GM12878 (cell line): ENCODE measurements at regions not wholly inside any gene's neighbourhood (a gene's known extent, or its start where the extent isn't known, plus 50 kb on each side); places are given as distances from the start of the nearest gene placed in this dataset.
"Not testable (repeated sequence)": the region's sequence is repeated elsewhere in the genome, so short reads cannot be mapped to it uniquely, and the experiment has no call there.

Source experiments
- ATAC-seq: fragments of 200-7000 bp; cut with Tn5 transposase; 3 replicates; pipeline ENCODE4 v1.9.1; 2020; ENCODE audit warnings: mild to moderate bottlenecking, moderate library complexity
- BruUV-seq: library from RNA; stranded (reverse); fragments of 400-500 nt; replicated peaks from 2 replicates; lab custom pipeline; 2021; lab: Mats Ljungman, UMichigan
- CTCF ChIA-PET: fragments of 300-600 bp; sonication (Branson Sonifier 250); formaldehyde crosslinking; extraction: SDS; loops from one replicate; lab custom pipeline; 2021; ENCODE audit warnings: inconsistent platforms; lab: Yijun Ruan, JAX
- POLR2A ChIA-PET: fragments of 350-600 bp; formaldehyde crosslinking; extraction: SDS; loops from one replicate; lab custom pipeline; 2021; ENCODE audit warnings: inconsistent platforms; lab: Charles Lee
- RAD21 ChIA-PET: fragments of 300-600 bp; sonication (Branson Sonifier 250); formaldehyde crosslinking; loops from one replicate; lab custom pipeline; 2023; ENCODE audit warnings: antibody characterized with exemption; ENCODE audit not compliant: unreplicated experiment; lab: Charles Lee
- SMC1A ChIA-PET: fragments of 300-600 bp; sonication (Branson Sonifier 250); formaldehyde crosslinking; loops from one replicate; lab custom pipeline; 2023; ENCODE audit not compliant: unreplicated experiment, uncharacterized antibody; lab: Charles Lee
- DNase-seq: peaks from one replicate; pipeline ENCODE4 v3.0.0-alpha.2; 2011; ENCODE audit warnings: low read depth, low spot score
- FAIRE-seq: peaks from 3 replicates; lab custom pipeline; 2011; peaks lifted over from hg19 to GRCh38; lab: Jason Lieb, UNC
- H2AFZ ChIP-seq: 2 replicates; pipeline ENCODE4 v1.6.0; 2011; ENCODE audit warnings: low read depth, low read length, control low read depth; ENCODE audit not compliant: control insufficient read depth
- H3K27ac ChIP-seq: 2 replicates; pipeline ENCODE4 v1.5.1; 2011; ENCODE audit warnings: control low read depth; ENCODE audit not compliant: control insufficient read depth, insufficient read depth
- H3K27me3 ChIP-seq, 2 experiments: replicated peaks in 1 of 2; 2 replicates each; pipeline versions ENCODE4 v1.6.0 to v1.6.1; 2011; ENCODE audit warnings: low read length in 1 of 2; ENCODE audit not compliant: control insufficient read depth in 2 of 2, insufficient read depth in 2 of 2
- H3K36me3 ChIP-seq, 2 experiments: 2 replicates each; pipeline ENCODE4 v1.5.1; 2011; ENCODE audit warnings: low read length in 1 of 2; ENCODE audit not compliant: control insufficient read depth in 2 of 2, insufficient read depth in 2 of 2
- H3K4me1 ChIP-seq: 2 replicates; pipeline ENCODE4 v1.6.1; 2011; ENCODE audit warnings: mild to moderate bottlenecking, low read length, moderate library complexity, mixed read lengths; ENCODE audit not compliant: control insufficient read depth, insufficient read depth
- H3K4me2 ChIP-seq: 2 replicates; pipeline ENCODE4 v1.6.0; 2011; ENCODE audit warnings: control low read depth; ENCODE audit not compliant: control insufficient read depth, insufficient read depth
- H3K4me3 ChIP-seq: fragments of 200-600 bp; sonication (generic); 2 replicates; pipeline ENCODE4 v1.5.1; 2016
- H3K79me2 ChIP-seq: 2 replicates; pipeline ENCODE4 v1.6.0; 2011; ENCODE audit warnings: low read length; ENCODE audit not compliant: control insufficient read depth, insufficient read depth
- H3K9ac ChIP-seq: 2 replicates; pipeline ENCODE4 v1.8.0; 2011; ENCODE audit warnings: low read length, control low read depth, mixed read lengths; ENCODE audit not compliant: control insufficient read depth, insufficient read depth
- H3K9me3 ChIP-seq: replicated peaks from 3 replicates; pipeline ENCODE4 v1.5.1; 2011; ENCODE audit warnings: mild to moderate bottlenecking, low read length; ENCODE audit not compliant: control insufficient read depth, insufficient read depth
- H4K20me1 ChIP-seq: 2 replicates; pipeline ENCODE4 v1.6.0; 2011; ENCODE audit not compliant: control insufficient read depth, insufficient read depth
- CEBPZ ChIP-seq: fragments of 150-350 bp; IDR thresholded peaks from 2 replicates; pipeline ENCODE4 v1.6.1; 2016; ENCODE audit warnings: low read depth, low read length
- CHD4 ChIP-seq: fragments of 200-600 bp; sonication (generic); IDR thresholded peaks from 2 replicates; pipeline ENCODE4 v1.6.1; 2016; ENCODE audit warnings: mild to moderate bottlenecking
- KAT2A ChIP-seq: conservative IDR thresholded peaks from 2 replicates; pipeline ENCODE4 v1.6.1; 2011; ENCODE audit warnings: low read depth, low read length; ENCODE audit not compliant: control insufficient read depth
- MXI1 ChIP-seq: fragments of 150-350 bp; IDR thresholded peaks from 2 replicates; pipeline ENCODE4 v1.6.1; 2011; ENCODE audit warnings: low read depth, mild to moderate bottlenecking, inconsistent platforms, low read length, improper control_type of control experiment
- SREBF2 ChIP-seq: IDR thresholded peaks from 2 replicates; pipeline ENCODE4 v1.6.1; 2012; ENCODE audit warnings: mild to moderate bottlenecking, low read length
- TCF12 ChIP-seq: IDR thresholded peaks from 2 replicates; pipeline ENCODE4 v1.6.1; 2011; ENCODE audit warnings: low read depth, mild to moderate bottlenecking, low read length
- WRNIP1 ChIP-seq: IDR thresholded peaks from 2 replicates; pipeline ENCODE4 v1.6.1; 2011; ENCODE audit warnings: low read depth, low read length, improper control_type of control experiment, borderline replicate concordance
- ZNF274 ChIP-seq: IDR thresholded peaks from one replicate; pipeline ENCODE4 v1.8.0; 2011; ENCODE audit not compliant: insufficient read length, insufficient read depth
- ZSCAN29 ChIP-seq: fragments of 450-650 bp; IDR thresholded peaks from 2 replicates; pipeline ENCODE4 v1.6.1; 2017; ENCODE audit warnings: mild to moderate bottlenecking, moderate library complexity
- ZZZ3 ChIP-seq: IDR thresholded peaks from 2 replicates; pipeline ENCODE4 v1.6.1; 2011; ENCODE audit warnings: low read depth; ENCODE audit not compliant: control insufficient read depth, insufficient read length
- WGBS: methylation state at CpG from one replicate; pipeline ENCODE4 v1.1.6; 2016; ENCODE audit warnings: low lambda C conversion rate; ENCODE audit not compliant: insufficient replicate concordance, insufficient coverage; ENCODE audit errors: missing lambda C conversion rate; 5-methylcytosine and 5-hydroxymethylcytosine counted together
- in situ Hi-C: fragments of 300-500 bp; cut with MboI; formaldehyde crosslinking; loops from 9 replicates; pipeline ENCODE4 v1.14.3; 2018; ENCODE audit warnings: mixed read lengths
- intact Hi-C: fragments of 100-400 bp; cut with micrococcal nuclease; formaldehyde crosslinking; loops from one replicate; pipeline ENCODE4 v1.14.2; 2022; ENCODE audit not compliant: unreplicated experiment

GRCh38 chr22:35486116-35486631, 54.5 kb upstream of the RASD2 start:
- Histone ChIP-seq H2AFZ (no peak overlapping the region), H3K79me2 (no peaks in the 10 kb centered on the region), H3K27ac (no peak overlapping the region), H3K27me3 (peaks cover 0 to 3% of the 10 kb centered on the region in 2 experiments; a peak in 3 of 4 replicates), H3K4me1 (no peaks in the 10 kb centered on the region)
- CTCF ChIA-PET, result no interaction called here
- 34% methylated on average over 11 of the region's 11 CpGs for WGBS
- no peak for FAIRE-seq
- POLR2A ChIA-PET, result no interaction called here
- no peak for TF ChIP-seq WRNIP1
- TF ChIP-seq MXI1, result no peak
- TF ChIP-seq CEBPZ, result no peak
- no peak for TF ChIP-seq KAT2A
- no peak for TF ChIP-seq ZSCAN29
- TF ChIP-seq ZNF274, result no peak
- no peak for TF ChIP-seq TCF12
- no peak for TF ChIP-seq CHD4
- TF ChIP-seq SREBF2, result no peak
- TF ChIP-seq ZZZ3, result no peak
- TF ChIP-seq, all 136 proteins: peak for 0
- Histone ChIP-seq H3K36me3 (no peaks in the 10 kb centered on the region), H3K9ac (no peak overlapping the region), H4K20me1 (no peaks in the 10 kb centered on the region), H3K9me3 (no peaks in the 10 kb centered on the region), H3K4me3 (no peak overlapping the region), H3K4me2 (no peak overlapping the region)
- ATAC-seq (no peak), DNase-seq (no peak)
- ChIA-PET RAD21 (no interaction called here), SMC1A (no interaction called here)
- in situ Hi-C loops, result no loop called here
- intact Hi-C loops, result no loop called here
- no TSS peak for BruUV-seq

- H3K36me3 ChIP-seq, H3K79me2 ChIP-seq, CTCF ChIA-PET, H2AFZ ChIP-seq, SMC1A ChIA-PET, ATAC-seq, DNase-seq, intact Hi-C loops, H3K9me3 ChIP-seq, RAD21 ChIA-PET, H3K27ac ChIP-seq, H3K9ac ChIP-seq, H3K4me1 ChIP-seq, POLR2A ChIA-PET, H4K20me1 ChIP-seq, BruUV-seq, H3K27me3 ChIP-seq, FAIRE-seq, H3K4me2 ChIP-seq, H3K4me3 ChIP-seq, in situ Hi-C loops: not testable (repeated sequence)
- WGBS, result 8% methylated on average over 1 of the region's 1 CpG
Measured at GRCh38 chr22:35487623-35488022, 53.0 kb upstream of the RASD2 start.
